HCT116 (cell line): ENCODE measurements at regions not wholly inside any gene's neighbourhood (a gene's known extent, or its start where the extent isn't known, plus 50 kb on each side); places are given as distances from the start of the nearest gene placed in this dataset.

Source experiments
- ATAC-seq: fragments of 200-7000 bp; cut with Tn5 transposase; 2 replicates; pipeline ENCODE4 v1.9.1; 2020; ENCODE audit warnings: mild to moderate bottlenecking, moderate library complexity
- BruUV-seq: library from RNA; stranded (reverse); fragments of 400-500 nt; replicated peaks from 2 replicates; lab custom pipeline; 2021; lab: Mats Ljungman, UMichigan
- CTCF ChIA-PET: fragments of 300-600 bp; sonication (Branson Sonifier 250); formaldehyde crosslinking; loops from one replicate; lab custom pipeline; 2021; ENCODE audit warnings: antibody characterized with exemption; lab: Charles Lee
- POLR2A ChIA-PET: fragments of 300-600, 350-600 bp; sonication (Branson Sonifier 250); formaldehyde crosslinking; loops from one replicate; lab custom pipeline; 2021; ENCODE audit warnings: antibody characterized with exemption; lab: Charles Lee
- RAD21 ChIA-PET, 2 experiments: fragments of 300-600 bp; sonication (Branson Sonifier 250); formaldehyde crosslinking; loops; one replicate each; lab custom pipeline; 2023; ENCODE audit warnings: low total read pairs in 2 of 2; ENCODE audit not compliant: uncharacterized antibody in 2 of 2, unreplicated experiment in 2 of 2, low non-redundant PET in 1 of 2; lab: Charles Lee
- DNase-seq: peaks from one replicate; pipeline ENCODE4 v3.0.0-alpha.2; 2010; ENCODE audit warnings: low read depth, low spot score
- H2AFZ ChIP-seq: fragments of 200-600 bp; shearing (Covaris generic), sonication (generic); 2 replicates; pipeline ENCODE4 v1.6.1; 2017; ENCODE audit warnings: low read depth, mixed run types, mixed read lengths, antibody characterized with exemption, low read length; ENCODE audit not compliant: poor library complexity, severe bottlenecking
- H3K27ac ChIP-seq: 2 replicates; pipeline ENCODE4 v1.5.1; 2012; ENCODE audit warnings: low read depth, low read length
- H3K27me3 ChIP-seq: fragments of 200-600 bp; sonication (generic); 2 replicates; pipeline ENCODE4 v1.6.1; 2016; ENCODE audit warnings: mixed run types, low read length, mixed read lengths; ENCODE audit not compliant: insufficient read depth
- H3K36me3 ChIP-seq, 2 experiments: fragments of 200-500 bp in 1 of 2; fragments of 200-600 bp in 1 of 2; sonication (Bioruptor generic) in 1 of 2; sonication (generic) in 1 of 2; 2 replicates each; pipeline versions ENCODE4 v1.5.1 to v1.6.1; 2014 to 2016; ENCODE audit warnings: low read length in 2 of 2, inconsistent platforms in 1 of 2, mixed read lengths in 1 of 2, mixed run types in 1 of 2; ENCODE audit not compliant: insufficient read depth in 2 of 2, control insufficient read depth in 1 of 2
- H3K4me1 ChIP-seq, 2 experiments: fragments of 200-600 bp in 1 of 2; sonication (generic) in 1 of 2; 2 replicates each; pipeline versions ENCODE4 v1.5.1 to v1.6.1; 2012 to 2017; ENCODE audit warnings: low read length in 2 of 2, inconsistent platforms in 1 of 2, mild to moderate bottlenecking in 1 of 2, mixed read lengths in 1 of 2, mixed run types in 1 of 2, moderate library complexity in 1 of 2; ENCODE audit not compliant: insufficient read depth in 2 of 2, control insufficient read depth in 1 of 2
- H3K4me2 ChIP-seq: fragments of 200-600 bp; sonication (generic); 2 replicates; pipeline ENCODE4 v1.6.1; 2017; ENCODE audit warnings: mixed run types, low read length, mixed read lengths
- H3K4me3 ChIP-seq, 2 experiments: fragments of 200-600 bp in 1 of 2; sonication (generic) in 1 of 2; replicated peaks in 1 of 2; 2 replicates each; pipeline ENCODE4 v1.5.1; 2011 to 2016; ENCODE audit warnings: low read length in 2 of 2, control low read depth in 1 of 2, low read depth in 1 of 2, mild to moderate bottlenecking in 1 of 2, mixed read lengths in 1 of 2, mixed run types in 1 of 2
- H3K79me2 ChIP-seq: fragments of 200-600 bp; sonication (generic); 2 replicates; pipeline ENCODE4 v1.6.1; 2017; ENCODE audit warnings: mild to moderate bottlenecking, mixed run types, low read length, moderate library complexity, mixed read lengths; ENCODE audit not compliant: insufficient read depth
- H3K9ac ChIP-seq: fragments of 200-600 bp; sonication (generic); 2 replicates; pipeline ENCODE4 v1.6.1; 2016; ENCODE audit warnings: low read length, mixed read lengths
- H3K9me2 ChIP-seq: fragments of 200-600 bp; sonication (generic), shearing (Covaris generic); 2 replicates; pipeline ENCODE4 v1.6.1; 2017; ENCODE audit warnings: mixed run types, mild to moderate bottlenecking, moderate library complexity; ENCODE audit not compliant: insufficient read depth
- H3K9me3 ChIP-seq, 2 experiments: fragments of 200-500 bp in 1 of 2; fragments of 200-600 bp in 1 of 2; sonication (Bioruptor generic) in 1 of 2; sonication (generic) in 1 of 2; 2 replicates each; pipeline ENCODE4 v1.6.1; 2014 to 2017; ENCODE audit warnings: low read length in 2 of 2, mixed read lengths in 2 of 2, inconsistent platforms in 1 of 2, low read depth in 1 of 2, mild to moderate bottlenecking in 1 of 2, mixed run types in 1 of 2, moderate library complexity in 1 of 2; ENCODE audit not compliant: control insufficient read depth in 1 of 2, insufficient read depth in 1 of 2
- H4K20me1 ChIP-seq: fragments of 200-600 bp; sonication (generic), shearing (Covaris generic); 2 replicates; pipeline ENCODE4 v1.6.1; 2017; ENCODE audit warnings: mixed run types, mild to moderate bottlenecking, moderate library complexity; ENCODE audit not compliant: insufficient read depth
- ATF3 ChIP-seq: IDR thresholded peaks from 2 replicates; pipeline ENCODE4 v1.6.1; 2012
- CBX3 ChIP-seq: IDR thresholded peaks from 2 replicates; pipeline ENCODE4 v1.6.1; 2012; ENCODE audit warnings: low read depth
- ELF1 ChIP-seq: IDR thresholded peaks from 2 replicates; pipeline ENCODE4 v1.6.1; 2012; ENCODE audit warnings: low read depth, borderline replicate concordance
- FOSL1 ChIP-seq: IDR thresholded peaks from 2 replicates; pipeline ENCODE4 v1.6.1; 2012; ENCODE audit warnings: low read depth
- JUND ChIP-seq: IDR thresholded peaks from 2 replicates; pipeline ENCODE4 v1.6.1; 2012
- RAD21 ChIP-seq: IDR thresholded peaks from 2 replicates; pipeline ENCODE4 v1.6.1; 2012; ENCODE audit warnings: low read depth, mild to moderate bottlenecking
- SIN3A ChIP-seq: IDR thresholded peaks from 2 replicates; pipeline ENCODE4 v1.6.1; 2012; ENCODE audit warnings: low read depth
- SP1 ChIP-seq: IDR thresholded peaks from 2 replicates; pipeline ENCODE4 v1.6.1; 2012; ENCODE audit warnings: low read depth
- SRF ChIP-seq: IDR thresholded peaks from 2 replicates; pipeline ENCODE4 v1.6.1; 2012; ENCODE audit warnings: low read depth
- YY1 ChIP-seq: IDR thresholded peaks from 2 replicates; pipeline ENCODE4 v1.6.1; 2011; ENCODE audit warnings: low read length, low read depth, moderate library complexity, mild to moderate bottlenecking; ENCODE audit not compliant: insufficient replicate concordance; ENCODE audit errors: extremely low read depth
- ZBTB33 ChIP-seq: IDR thresholded peaks from 2 replicates; pipeline ENCODE4 v1.6.1; 2011; ENCODE audit warnings: mild to moderate bottlenecking, low read length, moderate library complexity; ENCODE audit not compliant: insufficient replicate concordance; ENCODE audit errors: extremely low read depth
- ZNF274 ChIP-seq: fragments of 200-500 bp; sonication (Bioruptor generic); IDR thresholded peaks from 2 replicates; pipeline ENCODE4 v1.6.1; 2014; ENCODE audit warnings: mild to moderate bottlenecking, low read depth, low read length, inconsistent platforms
- intact Hi-C: fragments of 100-400 bp; cut with micrococcal nuclease; formaldehyde crosslinking; loops from 2 replicates; pipeline ENCODE4 v1.10.0; 2022
- TF ChIP-seq, protein P1 (sequence below): IDR thresholded peaks from 2 replicates; pipeline ENCODE4 v1.6.1; 2012

DNA sequence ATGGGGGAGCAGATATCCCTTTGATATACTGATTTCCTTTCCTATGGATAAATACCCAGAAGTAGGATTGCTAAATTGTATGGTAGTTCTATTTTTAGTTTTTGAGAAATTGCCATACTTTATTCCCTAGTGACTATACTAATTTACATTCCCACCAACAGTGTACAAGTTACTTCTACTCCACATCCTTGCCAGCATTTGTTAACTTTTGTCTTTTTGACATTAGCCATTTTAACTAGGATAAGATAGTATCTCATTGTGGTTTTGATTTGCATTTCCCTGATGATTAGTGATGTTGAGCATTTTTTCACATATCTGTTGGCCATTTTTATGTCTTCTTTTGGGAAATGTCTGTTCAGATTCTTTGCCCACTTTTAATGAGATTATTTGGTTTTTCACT lies 620.6 kb upstream of the CAMK1G start:
- ChIA-PET POLR2A (no interaction called here), RAD21 (no interaction called here), CTCF (no interaction called here)
- Histone ChIP-seq H3K9me2 (no peaks in the 10 kb centered on the region), H2AFZ (no peak overlapping the region), H3K9ac (no peak overlapping the region), H3K79me2 (no peaks in the 10 kb centered on the region), H3K9me3 (no peaks in the 10 kb centered on the region), H3K4me2 (no peak overlapping the region), H3K4me1 (no peaks in the 10 kb centered on the region), H3K36me3 (no peaks in the 10 kb centered on the region), H3K4me3 (no peak overlapping the region), H3K27me3 (no peaks in the 10 kb centered on the region), H4K20me1 (no peaks in the 10 kb centered on the region), H3K27ac (no peak overlapping the region)
- ATAC-seq, result no peak
- intact Hi-C loops, result no loop called here
- TF ChIP-seq CBX3, result no peak
- no peak for DNase-seq
- BruUV-seq, result no TSS peak

- POLR2A ChIA-PET, result no interaction called here
- Histone ChIP-seq H3K27ac (no peak overlapping the region), H2AFZ (no peak overlapping the region), H3K79me2 (no peaks in the 10 kb centered on the region), H4K20me1 (no peaks in the 10 kb centered on the region), H3K9ac (no peak overlapping the region), H3K36me3 (no peaks in the 10 kb centered on the region), H3K4me2 (no peak overlapping the region), H3K4me1 (no peaks in the 10 kb centered on the region), H3K27me3 (no peaks in the 10 kb centered on the region), H3K4me3 (no peak overlapping the region), H3K9me3 (no peaks in the 10 kb centered on the region), H3K9me2 (no peaks in the 10 kb centered on the region)
- intact Hi-C loops, result no loop called here
- no TSS peak for BruUV-seq
- ATAC-seq (no peak), DNase-seq (no peak)
- TF ChIP-seq RAD21, result no peak
- TF ChIP-seq ATF3, result no peak
- no peak for TF ChIP-seq YY1
- no peak for TF ChIP-seq FOSL1
- no peak for TF ChIP-seq JUND
- TF ChIP-seq SP1, result no peak
- TF ChIP-seq ZNF274, result no peak
- no peak for TF ChIP-seq SIN3A
- TF ChIP-seq CBX3, result no peak
- TF ChIP-seq, protein P1, sequence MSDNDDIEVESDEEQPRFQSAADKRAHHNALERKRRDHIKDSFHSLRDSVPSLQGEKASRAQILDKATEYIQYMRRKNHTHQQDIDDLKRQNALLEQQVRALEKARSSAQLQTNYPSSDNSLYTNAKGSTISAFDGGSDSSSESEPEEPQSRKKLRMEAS, result no peak
- no peak for TF ChIP-seq ZBTB33
- no peak for TF ChIP-seq ELF1
- TF ChIP-seq SRF, result no peak
- RAD21 ChIA-PET, result no interaction called here
- CTCF ChIA-PET, result no interaction called here
These were observed 618.2 kb upstream of the CAMK1G start for GRCh38 chr1:208965351-208965750.
